SU-DHL-6 (cell line): ENCODE measurements at regions not wholly inside any gene's neighbourhood (a gene's known extent, or its start where the extent isn't known, plus 50 kb on each side); places are given as distances from the start of the nearest gene placed in this dataset.

Experiments used
- CTCF ChIP-seq: fragments of 200-600 bp; sonication (generic); IDR thresholded peaks from one replicate; pipeline ENCODE4 v1.5.1; 2017; ENCODE audit warnings: antibody characterized with exemption, mild to moderate bottlenecking, low read length, moderate library complexity; ENCODE audit not compliant: insufficient read depth, poor library complexity, severe bottlenecking
- EZH2phosphoT487 ChIP-seq: fragments of 200-600 bp; sonication (generic), shearing (Covaris generic); conservative IDR thresholded peaks from 2 replicates; pipeline ENCODE4 v1.6.1; 2018; ENCODE audit warnings: mild to moderate bottlenecking, antibody characterized with exemption, low read length, moderate library complexity, mixed read lengths

- TF ChIP-seq CTCF = no peak
- no peak for TF ChIP-seq EZH2phosphoT487
Measured at GRCh38 chr3:107309312-107309711, 67.9 kb upstream of the CCDC54 start.
